ENCODE measurements at regions not wholly inside any gene's neighbourhood (a gene's known extent, or its start where the extent isn't known, plus 50 kb on each side); places are given as distances from the start of the nearest gene placed in this dataset.

DNA sequence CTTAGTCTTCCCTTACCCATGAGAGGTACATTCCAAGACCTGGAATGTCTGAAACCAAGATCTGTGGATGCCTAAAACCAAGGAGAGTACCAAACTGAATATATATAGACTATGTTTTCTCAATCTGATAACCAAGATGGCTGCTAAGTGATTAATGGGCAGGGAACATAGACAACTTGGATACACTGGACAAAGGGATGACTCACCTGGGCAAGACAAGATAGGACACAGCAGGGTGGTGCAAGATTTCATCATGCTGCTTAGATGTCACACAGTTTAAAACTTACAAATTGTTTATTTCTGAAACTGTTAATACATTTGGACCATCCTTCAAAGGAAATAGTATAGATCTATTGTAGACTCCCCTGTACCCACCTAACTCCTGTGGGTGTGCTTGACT lies 130.9 kb downstream of the HTR1A start:
- TF ChIP-seq, protein P1, sequence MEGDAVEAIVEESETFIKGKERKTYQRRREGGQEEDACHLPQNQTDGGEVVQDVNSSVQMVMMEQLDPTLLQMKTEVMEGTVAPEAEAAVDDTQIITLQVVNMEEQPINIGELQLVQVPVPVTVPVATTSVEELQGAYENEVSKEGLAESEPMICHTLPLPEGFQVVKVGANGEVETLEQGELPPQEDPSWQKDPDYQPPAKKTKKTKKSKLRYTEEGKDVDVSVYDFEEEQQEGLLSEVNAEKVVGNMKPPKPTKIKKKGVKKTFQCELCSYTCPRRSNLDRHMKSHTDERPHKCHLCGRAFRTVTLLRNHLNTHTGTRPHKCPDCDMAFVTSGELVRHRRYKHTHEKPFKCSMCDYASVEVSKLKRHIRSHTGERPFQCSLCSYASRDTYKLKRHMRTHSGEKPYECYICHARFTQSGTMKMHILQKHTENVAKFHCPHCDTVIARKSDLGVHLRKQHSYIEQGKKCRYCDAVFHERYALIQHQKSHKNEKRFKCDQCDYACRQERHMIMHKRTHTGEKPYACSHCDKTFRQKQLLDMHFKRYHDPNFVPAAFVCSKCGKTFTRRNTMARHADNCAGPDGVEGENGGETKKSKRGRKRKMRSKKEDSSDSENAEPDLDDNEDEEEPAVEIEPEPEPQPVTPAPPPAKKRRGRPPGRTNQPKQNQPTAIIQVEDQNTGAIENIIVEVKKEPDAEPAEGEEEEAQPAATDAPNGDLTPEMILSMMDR (IDR thresholded peaks at IDR 0.05; ENCODE audit: low read depth, low read length): no peak
- H3K4me3 ChIP-seq (ENCODE audit: low read depth, low read length): no peak overlapping the region

DNA sequence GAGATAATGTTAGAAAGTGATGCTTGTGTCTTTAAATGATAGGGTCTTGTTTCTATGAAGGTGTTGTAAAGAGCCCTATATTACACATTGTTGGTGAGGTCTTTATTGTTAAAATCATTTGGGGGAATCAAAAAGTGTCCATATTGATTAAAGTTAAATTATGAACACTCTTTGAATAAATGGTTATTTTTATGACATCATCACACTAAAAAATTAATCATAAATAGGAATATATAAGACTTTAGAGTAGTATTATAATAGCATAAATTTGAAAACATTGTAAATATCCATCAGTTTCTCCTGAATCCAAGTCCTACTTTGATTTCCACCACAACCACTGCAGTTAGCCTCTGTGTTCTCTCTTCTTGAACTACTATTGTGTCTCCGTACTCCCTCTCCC lies 136.3 kb downstream of the HTR1A start:
- TF ChIP-seq, protein P1 (IDR thresholded peaks at IDR 0.05; ENCODE audit: low read depth, low read length): no peak

DNA sequence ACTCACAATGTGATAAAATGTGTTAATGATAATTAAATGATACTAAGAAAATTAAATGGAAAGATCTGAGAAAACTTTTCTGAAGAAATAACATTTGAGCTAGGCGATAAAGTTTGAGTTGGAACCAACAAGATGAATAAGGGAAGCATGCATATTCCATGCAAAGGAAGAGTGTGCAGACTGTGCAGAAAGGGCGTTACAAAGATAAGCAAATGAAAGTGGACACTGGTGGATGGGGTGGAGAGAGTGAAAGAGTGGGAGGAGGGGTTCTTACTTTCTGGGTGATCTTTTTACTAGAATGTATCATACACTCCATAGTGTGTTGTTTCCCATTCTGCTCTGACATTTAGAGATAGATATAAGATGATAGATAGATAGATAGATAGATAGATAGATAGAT lies 138.7 kb downstream of the HTR1A start:
- TF ChIP-seq, protein P1 (IDR thresholded peaks at IDR 0.05; ENCODE audit: low read depth, low read length): no peak

More for the DNA sequence above, 136.3 kb downstream of the HTR1A start:
- no peak overlapping the region for H3K4me3 ChIP-seq (ENCODE audit: low read depth, low read length)

DNA sequence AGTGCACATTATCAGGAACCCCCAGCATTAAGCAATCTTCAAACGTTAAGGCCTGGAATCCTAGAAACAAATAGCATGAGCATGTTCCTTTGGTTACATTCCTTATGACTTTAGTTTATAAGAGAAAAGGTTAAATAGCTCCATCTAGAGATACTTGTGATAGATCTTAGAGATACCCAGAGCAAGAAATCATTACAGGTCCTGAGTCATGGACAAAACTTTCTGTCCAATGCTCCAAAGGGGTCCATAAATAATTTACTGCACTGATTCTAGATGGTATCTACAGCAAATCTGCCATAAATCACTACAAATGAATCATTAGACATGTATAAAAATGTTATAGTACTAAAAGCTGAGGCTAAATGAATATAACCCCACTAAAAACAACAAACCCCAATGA lies 139.6 kb downstream of the HTR1A start:
- H3K4me3 ChIP-seq (ENCODE audit: low read depth, low read length): no peak overlapping the region
- TF ChIP-seq, protein P1 (IDR thresholded peaks at IDR 0.05; ENCODE audit: low read depth, low read length): no peak

More for the DNA sequence above, 138.7 kb downstream of the HTR1A start:
- no peak overlapping the region for H3K4me3 ChIP-seq (ENCODE audit: low read depth, low read length)

DNA sequence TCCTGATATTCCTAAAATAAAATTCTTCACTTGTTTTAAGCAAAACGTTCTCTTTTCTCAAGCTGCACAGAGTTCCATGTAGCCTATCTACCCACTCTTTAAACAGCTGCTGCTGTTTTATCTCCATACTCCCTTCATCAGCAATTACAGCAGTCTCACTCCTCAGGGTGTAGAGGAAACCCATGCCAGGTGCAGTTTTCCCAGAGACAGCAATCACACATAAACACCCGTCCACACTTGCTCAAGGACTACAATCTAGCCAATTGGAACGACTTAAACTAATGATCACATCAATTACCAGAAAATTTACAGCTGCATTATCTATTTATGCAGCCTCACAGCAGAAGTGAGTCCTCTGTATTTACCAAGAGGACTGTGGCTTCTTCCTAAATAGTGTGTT lies 141.7 kb downstream of the HTR1A start:
- TF ChIP-seq, protein P1 (IDR thresholded peaks at IDR 0.05; ENCODE audit: low read depth, low read length): no peak
- no peak overlapping the region for H3K4me3 ChIP-seq (ENCODE audit: low read depth, low read length)

DNA sequence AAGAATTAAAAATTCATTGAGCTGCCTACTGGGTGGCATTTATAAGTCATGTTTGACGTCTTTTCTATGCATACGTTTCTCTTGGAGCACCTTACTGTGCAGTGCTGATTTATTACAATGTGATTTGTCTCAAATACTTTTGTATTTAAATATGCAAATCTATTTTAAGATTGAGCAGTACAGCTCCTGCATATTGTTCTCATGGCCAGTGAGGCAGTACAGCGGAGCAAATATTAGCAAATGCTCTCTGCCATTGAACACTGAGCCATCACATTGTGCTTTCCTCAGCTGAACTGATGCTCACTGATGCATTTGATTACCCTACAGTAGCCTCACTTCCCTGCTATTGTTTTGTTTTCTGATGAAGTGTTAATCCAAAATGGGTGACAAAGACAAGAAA lies 149.6 kb downstream of the HTR1A start:
- H3K4me3 ChIP-seq (ENCODE audit: low read depth, low read length): no peak overlapping the region
- TF ChIP-seq, protein P1 (IDR thresholded peaks at IDR 0.05; ENCODE audit: low read depth, low read length): no peak

DNA sequence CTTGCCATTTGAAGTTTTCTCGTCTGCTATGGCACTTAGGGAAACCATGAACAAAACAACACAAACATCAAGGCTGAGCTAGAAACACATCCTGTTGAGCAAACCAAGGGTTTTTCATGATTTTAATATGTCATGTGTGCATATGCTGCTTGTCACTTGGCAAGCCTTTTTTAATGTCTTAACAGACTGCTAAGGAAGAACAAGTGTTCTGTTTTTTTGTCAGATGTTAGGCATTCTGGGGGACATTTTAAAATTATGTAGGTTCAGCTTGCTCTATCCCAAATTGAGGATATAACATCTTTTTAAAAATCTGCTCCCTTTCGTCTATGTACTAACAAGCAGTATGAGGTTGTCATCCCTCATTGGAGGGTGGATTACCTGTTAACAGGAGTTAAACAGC lies 150.3 kb downstream of the HTR1A start:
- TF ChIP-seq, protein P1 (IDR thresholded peaks at IDR 0.05; ENCODE audit: low read depth, low read length): no peak
- H3K4me3 ChIP-seq (ENCODE audit: low read depth, low read length): no peak overlapping the region
